ENCODE measurements at regions not wholly inside any gene's neighbourhood (a gene's known extent, or its start where the extent isn't known, plus 50 kb on each side); places are given as distances from the start of the nearest gene placed in this dataset.

- Mint-ChIP-seq H3K36me3 (ENCODE audit: low read depth) (no peaks in the 10 kb centered on the region), H3K4me3 (no peak overlapping the region), H3K27me3 (ENCODE audit: low read depth) (peaks cover 3% of the 10 kb centered on the region), H3K27ac (ENCODE audit: unreplicated experiment) (no peak overlapping the region), H3K9me3 (no peaks in the 10 kb centered on the region), H3K4me1 (no peaks in the 10 kb centered on the region)
- DNase-seq (ENCODE audit: low read depth, low spot score), result no peak
- TF ChIP-seq CTCF (conservative IDR thresholded peaks at IDR 0.05), result no peak
Observed at GRCh38 chr20:6305536-6305935, 182.7 kb upstream of the FERMT1 start.

GRCh38 chr20:6302041-6302440 is 179.2 kb upstream of the FERMT1 start:
- Mint-ChIP-seq H3K36me3 (ENCODE audit: low read depth) (no peaks in the 10 kb centered on the region), H3K27ac (ENCODE audit: unreplicated experiment) (no peak overlapping the region), H3K9me3 (no peaks in the 10 kb centered on the region), H3K4me1 (no peaks in the 10 kb centered on the region), H3K27me3 (ENCODE audit: low read depth) (no peaks in the 10 kb centered on the region), H3K4me3 (no peak overlapping the region)
- no peak for DNase-seq (ENCODE audit: low read depth, low spot score)
- no peak for TF ChIP-seq CTCF (conservative IDR thresholded peaks at IDR 0.05)

GRCh38 chr20:6299456-6299855 is 176.6 kb upstream of the FERMT1 start:
- Mint-ChIP-seq H3K4me1 (no peaks in the 10 kb centered on the region), H3K27ac (ENCODE audit: unreplicated experiment) (no peak overlapping the region), H3K9me3 (no peaks in the 10 kb centered on the region), H3K4me3 (no peak overlapping the region), H3K27me3 (ENCODE audit: low read depth) (no peaks in the 10 kb centered on the region), H3K36me3 (ENCODE audit: low read depth) (no peaks in the 10 kb centered on the region)
- no peak for TF ChIP-seq CTCF (conservative IDR thresholded peaks at IDR 0.05)
- no peak for DNase-seq (ENCODE audit: low read depth, low spot score)

- H3K36me3 Mint-ChIP-seq (ENCODE audit: low read depth), result no peaks in the 10 kb centered on the region
- TF ChIP-seq CTCF (conservative IDR thresholded peaks at IDR 0.05), result no peak
- no peaks in the 10 kb centered on the region for H3K9me3 Mint-ChIP-seq
- H3K27ac Mint-ChIP-seq (ENCODE audit: unreplicated experiment), result no peak overlapping the region
- H3K4me1 Mint-ChIP-seq, result no peaks in the 10 kb centered on the region
- DNase-seq (ENCODE audit: low read depth, low spot score), result no peak
- no peak overlapping the region for H3K4me3 Mint-ChIP-seq
- no peaks in the 10 kb centered on the region for H3K27me3 Mint-ChIP-seq (ENCODE audit: low read depth)
Observed at GRCh38 chr20:6298049-6298448, 175.2 kb upstream of the FERMT1 start.

- H3K27me3 Mint-ChIP-seq (ENCODE audit: low read depth), result no peaks in the 10 kb centered on the region
- H3K9me3 Mint-ChIP-seq, result no peaks in the 10 kb centered on the region
- no peaks in the 10 kb centered on the region for H3K36me3 Mint-ChIP-seq (ENCODE audit: low read depth)
- no peaks in the 10 kb centered on the region for H3K4me1 Mint-ChIP-seq
- DNase-seq (ENCODE audit: low read depth, low spot score), result no peak
- no peak overlapping the region for H3K27ac Mint-ChIP-seq (ENCODE audit: unreplicated experiment)
- no peak for TF ChIP-seq CTCF (conservative IDR thresholded peaks at IDR 0.05)
- H3K4me3 Mint-ChIP-seq, result no peak overlapping the region
Observed at GRCh38 chr20:6295867-6296256, 173.0 kb upstream of the FERMT1 start.
